ENCODE measurements at regions not wholly inside any gene's neighbourhood (a gene's known extent, or its start where the extent isn't known, plus 50 kb on each side); places are given as distances from the start of the nearest gene placed in this dataset.

DNA sequence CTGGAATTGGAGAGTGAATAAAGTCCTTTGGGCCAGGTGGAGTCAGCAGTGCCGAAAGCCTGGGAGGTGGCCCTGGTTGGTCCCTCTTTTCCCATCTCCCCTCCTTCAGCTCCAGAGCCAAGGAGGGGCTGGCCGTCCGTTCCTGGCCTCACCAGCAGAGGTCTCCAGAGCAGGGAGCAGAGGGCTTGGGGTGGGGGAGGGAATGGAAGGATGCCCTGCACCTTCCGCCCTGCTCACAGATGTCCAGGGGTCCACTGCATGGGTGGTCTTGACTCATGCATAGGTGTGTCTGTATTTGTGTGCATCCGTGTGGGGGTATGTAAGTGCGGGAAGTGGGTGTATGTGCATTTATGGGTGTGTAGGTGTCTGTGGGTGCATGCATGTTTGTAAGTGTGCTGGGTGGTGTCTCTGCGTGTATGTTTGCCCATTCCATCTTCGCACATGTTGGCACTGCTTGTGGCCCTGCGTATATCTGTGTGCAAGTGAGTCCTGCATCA lies 201.8 kb downstream of the ZFP36L2 start:
- DNase-seq (ENCODE audit: low read depth in 2 of 3, low spot score in 2 of 3): peak in 2 of 3 donors; percentile 53 to 55

DNA sequence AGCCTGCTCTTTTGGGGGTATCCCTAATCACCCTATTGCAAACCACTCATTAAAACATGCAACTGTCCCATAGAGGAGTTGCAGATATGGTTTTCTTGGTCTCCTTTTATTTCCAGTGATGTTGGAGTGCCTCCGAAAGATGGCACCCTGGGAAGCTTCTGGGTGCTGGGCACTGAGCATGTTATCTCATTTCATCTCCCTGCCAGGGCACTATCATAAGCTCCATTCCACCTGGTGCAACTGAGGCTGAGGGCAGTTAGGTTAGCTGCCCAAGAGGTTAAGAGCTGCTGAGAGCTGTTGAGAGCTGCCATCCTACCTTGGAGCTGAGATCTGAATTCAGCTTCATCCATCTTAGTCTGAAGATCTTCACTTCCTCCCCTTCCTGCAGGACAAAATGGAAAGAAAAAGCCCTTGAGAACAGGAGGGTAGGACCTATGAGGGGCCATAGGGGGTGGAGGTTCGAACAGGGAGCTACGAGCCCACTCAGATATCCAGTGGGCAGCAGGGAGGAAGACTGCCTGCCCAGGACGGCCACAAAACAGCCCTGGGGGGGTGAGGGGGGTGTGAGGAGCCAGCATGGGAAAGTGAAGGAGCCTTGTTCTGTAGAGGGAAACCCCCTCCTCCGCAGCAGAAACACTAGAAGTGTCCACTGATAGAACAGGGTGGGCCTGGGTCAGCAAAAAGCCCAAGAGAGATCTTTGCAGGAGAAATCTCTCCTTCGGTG lies 202.5 kb downstream of the ZFP36L2 start:
- DNase-seq (ENCODE audit: low read depth in 2 of 3, low spot score in 2 of 3): no peak

DNA sequence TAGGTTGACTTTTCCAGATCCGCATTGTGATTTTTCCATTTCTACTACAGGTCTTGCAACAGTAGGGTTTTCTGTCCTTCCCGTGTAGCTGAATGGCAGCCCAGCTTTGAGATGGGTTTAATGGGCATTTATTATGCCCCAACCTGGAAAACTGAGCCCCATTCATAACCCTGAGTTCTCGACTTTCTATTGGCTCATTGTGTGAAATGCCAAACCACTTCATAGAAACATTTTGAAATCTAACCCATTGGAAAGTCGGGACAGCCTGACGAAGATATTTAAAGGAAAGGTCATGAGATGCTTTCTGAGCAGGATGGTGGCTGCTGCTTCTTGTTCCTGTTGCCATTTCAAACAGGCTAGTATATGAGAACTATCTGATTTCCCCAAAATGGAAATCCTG lies 203.5 kb downstream of the ZFP36L2 start:
- no peak for DNase-seq (ENCODE audit: low read depth in 2 of 3, low spot score in 2 of 3)

DNA sequence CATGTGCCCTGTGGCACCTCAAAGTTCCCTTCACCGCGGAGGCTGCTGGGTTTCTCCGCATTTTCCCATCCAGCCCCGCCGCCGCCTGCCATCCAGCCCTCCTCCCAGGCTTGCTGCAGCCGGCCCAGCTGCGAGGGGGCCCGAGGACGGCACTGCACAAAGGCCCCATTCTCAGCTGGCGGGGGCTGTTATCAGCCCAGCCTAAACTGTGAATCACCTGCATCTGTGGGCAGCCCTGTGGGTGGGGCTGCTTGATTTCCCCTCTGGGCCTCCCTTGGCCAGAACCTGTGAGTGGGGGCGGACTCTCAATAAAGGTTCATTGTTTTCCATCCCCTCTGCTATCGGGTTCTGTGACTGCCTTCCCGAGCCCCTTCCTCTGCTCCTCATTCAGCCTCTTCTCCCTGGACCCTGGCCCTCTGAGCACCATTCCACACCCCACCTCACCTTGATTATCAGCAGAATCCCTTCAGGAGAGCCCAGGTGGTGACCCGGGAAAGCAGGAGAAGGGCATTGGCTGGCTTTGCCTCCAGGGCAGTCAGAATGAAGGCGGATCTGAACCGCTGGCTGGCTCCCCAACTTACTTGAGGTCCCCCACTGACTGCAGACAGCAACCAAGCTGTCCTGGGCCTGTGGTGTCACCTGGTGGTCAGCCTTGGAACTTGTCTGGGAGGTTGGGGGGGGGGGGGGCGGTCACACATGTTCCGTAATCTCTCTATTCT lies 204.5 kb downstream of the ZFP36L2 start:
- DNase-seq (ENCODE audit: low read depth in 2 of 3, low spot score in 2 of 3): no peak

DNA sequence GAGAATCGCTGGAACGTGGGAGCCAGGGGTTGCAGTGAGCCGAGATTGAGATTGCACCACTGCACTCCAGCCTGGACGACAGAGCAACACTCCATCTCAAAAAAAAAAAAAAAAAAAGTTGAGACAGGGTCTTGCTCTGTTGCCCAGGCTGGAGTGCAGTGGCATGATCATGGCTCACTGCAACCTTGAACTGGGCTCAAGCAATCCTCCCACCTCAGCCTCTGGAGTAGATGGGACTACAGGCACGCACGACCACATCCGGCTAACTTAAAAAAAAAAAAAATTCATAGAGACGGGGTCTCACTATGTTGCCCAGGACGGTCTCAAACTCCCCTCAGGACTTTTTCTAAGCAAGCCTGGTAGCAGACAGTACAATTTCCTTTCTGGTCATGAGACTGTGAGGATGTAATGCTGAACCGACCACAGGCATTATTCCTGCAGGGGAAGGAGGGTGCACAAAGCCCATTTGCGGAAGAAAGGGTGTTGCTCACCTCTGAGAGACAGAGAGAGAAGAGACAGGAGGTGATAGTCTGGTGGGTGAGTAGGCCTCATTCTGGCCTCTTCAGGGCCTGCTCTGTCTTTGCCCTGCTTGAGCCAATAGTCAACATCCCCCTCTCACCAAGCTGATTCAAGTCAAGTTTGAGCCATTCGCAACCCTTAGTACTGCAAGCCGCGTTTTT lies 205.3 kb downstream of the ZFP36L2 start:
- no peak for DNase-seq (ENCODE audit: low read depth in 2 of 3, low spot score in 2 of 3)

DNA sequence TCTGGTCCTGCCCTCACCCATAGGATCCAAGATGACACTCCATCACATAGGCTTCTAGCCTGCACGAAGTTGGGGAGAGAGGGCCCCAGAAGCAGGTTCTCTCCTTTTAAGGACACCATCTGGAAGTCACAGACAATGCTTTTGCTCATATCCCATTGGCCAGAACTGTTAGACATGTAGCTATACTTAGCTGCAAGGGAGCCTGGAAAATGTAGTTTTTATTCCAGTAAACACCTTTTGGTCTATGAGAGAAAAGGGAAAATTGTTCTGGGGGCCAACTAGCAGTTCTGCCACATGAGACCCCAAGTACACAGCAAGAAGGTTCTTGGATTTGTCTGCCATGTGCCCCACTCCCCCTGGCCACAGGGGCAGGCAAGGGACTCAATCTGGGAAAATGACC lies 206.1 kb downstream of the ZFP36L2 start:
- DNase-seq (ENCODE audit: low read depth in 2 of 3, low spot score in 2 of 3): no peak

DNA sequence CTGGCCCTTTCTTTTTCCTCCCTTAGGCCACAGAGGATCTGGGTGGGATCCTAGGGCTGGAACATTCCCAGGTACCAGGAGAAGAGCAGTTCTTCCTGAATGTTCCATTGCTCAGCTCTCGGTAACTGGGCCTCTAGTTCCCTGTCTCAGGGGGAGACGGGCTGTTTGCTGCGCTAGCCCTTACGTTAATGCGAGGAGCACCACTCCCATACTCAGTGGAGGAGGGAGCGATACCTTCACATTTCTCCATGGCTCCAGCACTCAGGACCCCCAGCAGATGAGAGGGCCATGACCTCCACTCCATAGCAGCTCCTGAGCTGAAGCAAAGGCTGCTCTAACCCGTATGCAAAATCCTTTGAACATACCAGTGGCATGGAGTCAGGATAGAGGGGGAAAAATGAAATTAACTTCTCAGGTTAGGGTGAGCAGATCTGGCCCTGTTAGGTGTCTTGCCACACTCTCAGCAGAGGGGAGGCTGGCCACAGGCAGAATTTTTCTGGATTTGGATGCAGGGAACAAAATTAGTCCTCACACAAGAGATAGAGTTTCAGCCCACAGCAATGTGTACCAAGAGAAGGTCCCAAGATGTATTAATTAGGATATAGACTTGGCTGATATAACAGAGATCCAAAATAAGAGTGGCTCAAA lies 206.7 kb downstream of the ZFP36L2 start:
- DNase-seq (ENCODE audit: low read depth in 2 of 3, low spot score in 2 of 3): no peak

DNA sequence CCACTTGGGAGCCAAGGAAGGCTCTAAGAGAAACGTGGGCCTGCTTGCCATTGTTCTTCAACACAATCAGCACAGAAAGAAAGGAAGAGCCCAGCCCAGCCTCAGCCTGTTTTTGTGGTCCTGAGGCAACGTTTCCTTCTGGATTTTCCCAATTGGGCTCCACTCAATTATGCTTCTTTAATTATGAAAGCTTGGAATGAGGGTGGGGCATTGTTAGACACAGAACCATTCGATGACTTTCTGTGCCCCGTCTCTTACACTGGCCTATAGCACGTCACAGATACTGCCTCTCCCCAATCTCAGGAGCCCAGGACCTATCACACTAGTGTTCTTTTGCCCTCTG lies 207.4 kb downstream of the ZFP36L2 start:
- DNase-seq (ENCODE audit: low read depth in 2 of 3, low spot score in 2 of 3): no peak

DNA sequence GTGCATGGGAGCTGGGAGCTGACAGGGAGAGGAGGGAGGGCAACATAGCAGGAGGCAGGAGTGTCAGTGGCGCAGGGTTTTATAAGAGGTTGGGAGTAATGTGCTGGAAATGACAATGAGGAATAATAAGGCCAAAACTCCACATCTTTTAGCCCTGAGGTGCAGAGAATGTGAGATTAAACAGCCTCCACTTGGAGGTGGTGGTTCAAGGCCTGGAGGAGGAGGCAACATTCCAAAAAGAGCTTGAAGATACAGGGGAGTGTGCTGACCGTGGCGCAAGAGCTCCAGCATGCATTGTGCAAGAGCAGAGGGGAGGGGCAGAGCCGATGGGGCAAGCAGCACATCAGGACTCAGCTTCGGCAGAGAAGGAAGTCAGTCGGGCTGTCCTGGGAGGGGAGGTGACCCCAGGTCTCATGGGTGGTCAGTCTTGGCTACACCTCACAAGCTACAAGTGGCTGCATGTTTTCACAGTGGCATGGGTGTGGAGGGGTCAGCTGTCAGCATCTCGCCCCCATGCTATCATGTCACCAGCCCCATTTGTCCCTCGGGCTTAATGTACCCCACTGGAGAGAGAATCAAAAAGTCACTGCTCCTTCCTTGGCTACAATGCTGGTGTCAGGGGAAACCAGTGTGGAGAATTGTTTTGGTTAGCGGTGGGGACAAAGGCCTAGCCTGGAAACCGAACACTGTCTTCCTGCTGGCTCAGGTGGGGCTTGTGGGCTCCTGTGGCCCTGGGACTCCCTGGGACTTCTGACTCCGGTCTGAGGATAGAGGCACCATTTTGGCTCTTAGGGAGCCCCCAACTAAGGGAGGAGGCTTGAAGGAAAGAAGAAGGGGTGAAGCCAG lies 208.0 kb downstream of the ZFP36L2 start:
- DNase-seq (ENCODE audit: low read depth in 2 of 3, low spot score in 2 of 3): no peak

DNA sequence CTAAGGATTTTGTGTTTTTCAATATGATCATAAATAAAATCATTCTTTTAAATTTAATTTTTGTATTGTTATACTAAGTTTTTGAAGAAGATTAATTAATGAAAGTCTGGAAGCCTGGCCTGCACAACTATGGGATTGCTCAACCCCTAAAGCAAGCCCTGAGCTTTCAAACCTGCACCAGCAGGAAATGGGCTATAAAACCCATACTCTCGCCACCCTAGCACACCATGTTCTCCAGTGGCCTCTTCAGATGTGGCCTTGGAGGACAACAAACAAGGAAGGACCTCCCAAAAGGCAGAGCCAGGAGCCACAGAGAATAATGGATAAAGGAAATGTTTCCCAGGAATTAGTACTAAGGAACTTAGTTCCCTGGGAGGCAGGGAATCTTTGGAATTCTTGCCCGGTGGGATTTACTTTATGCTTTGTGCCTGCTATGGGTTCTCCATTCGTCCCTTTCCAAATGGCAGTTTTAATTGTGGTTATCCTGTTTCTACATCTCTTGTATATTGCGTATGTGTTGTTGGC lies 212.5 kb downstream of the ZFP36L2 start:
- DNase-seq (ENCODE audit: low read depth in 2 of 3, low spot score in 2 of 3): no peak

DNA sequence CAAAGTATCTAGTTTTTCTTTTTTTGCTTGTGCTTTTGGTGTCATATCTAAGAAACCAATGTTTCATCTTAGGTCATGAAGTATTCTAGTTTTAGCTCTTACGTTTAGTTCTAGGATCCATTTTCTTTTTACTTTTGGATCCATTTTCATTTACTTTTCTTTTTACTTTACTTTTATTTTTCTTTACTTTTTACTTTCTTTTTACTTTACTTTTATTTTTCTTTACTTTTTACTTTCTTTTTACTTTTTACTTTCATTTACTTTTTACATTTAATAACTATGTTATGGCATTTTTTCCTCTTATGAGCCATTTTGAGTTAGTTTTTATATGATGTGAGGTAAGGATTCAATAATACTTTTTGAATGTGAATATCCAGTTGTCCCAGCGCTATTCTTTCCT lies 213.4 kb downstream of the ZFP36L2 start:
- no peak for DNase-seq (ENCODE audit: low read depth in 2 of 3, low spot score in 2 of 3)

DNA sequence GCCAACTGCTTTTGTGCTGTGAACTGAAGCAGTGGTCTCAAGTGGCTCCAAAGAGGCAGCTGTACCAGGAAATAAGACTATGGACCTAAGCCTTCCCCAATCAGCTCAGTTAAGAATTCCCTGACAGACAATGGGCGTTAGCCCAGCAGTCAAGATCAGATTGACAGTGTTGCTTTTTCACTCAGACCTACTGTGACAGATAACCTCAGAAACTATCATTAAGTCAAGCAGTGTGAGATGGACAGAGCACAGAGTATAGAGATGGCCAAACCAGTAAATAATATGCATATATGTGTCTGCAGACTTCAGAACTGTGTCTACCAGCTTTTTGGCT lies 215.3 kb downstream of the ZFP36L2 start:
- no peak for DNase-seq (ENCODE audit: low read depth in 2 of 3, low spot score in 2 of 3)

DNA sequence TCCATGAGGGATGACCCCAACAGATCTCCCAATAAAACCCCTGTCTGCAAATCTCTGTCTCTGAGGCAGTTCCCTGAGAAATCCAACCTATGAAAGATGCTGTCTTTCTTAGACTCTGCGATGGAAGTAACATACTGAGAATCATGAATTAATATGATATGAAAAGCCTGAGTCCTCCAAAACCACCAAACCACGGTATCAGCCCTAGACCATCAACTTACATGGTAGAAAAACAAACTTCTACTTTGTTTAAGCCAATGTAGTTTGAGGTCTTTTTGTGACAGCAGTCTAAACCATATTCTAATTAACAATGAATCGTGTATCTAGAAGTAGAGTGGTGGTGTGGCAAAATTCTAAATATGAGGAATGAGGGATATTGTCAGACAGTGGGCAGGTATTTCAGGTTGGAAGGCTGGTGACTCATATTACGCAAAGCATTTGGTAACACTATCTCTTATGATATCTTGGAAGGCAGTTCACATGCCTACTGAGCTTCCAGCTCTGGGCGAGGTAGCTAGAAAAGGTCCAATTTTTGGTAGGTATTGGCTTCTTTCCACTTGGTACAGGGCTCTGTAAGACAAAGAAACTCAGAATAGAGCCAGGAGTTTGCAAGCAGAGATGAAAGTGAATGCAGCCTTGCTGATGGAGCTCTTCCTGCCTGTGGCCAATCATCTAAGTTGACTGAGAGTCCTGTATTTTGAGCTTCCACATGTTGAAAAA lies 215.8 kb downstream of the ZFP36L2 start:
- DNase-seq (ENCODE audit: low read depth in 2 of 3, low spot score in 2 of 3): peak in 1 of 3 donors; percentile 23

DNA sequence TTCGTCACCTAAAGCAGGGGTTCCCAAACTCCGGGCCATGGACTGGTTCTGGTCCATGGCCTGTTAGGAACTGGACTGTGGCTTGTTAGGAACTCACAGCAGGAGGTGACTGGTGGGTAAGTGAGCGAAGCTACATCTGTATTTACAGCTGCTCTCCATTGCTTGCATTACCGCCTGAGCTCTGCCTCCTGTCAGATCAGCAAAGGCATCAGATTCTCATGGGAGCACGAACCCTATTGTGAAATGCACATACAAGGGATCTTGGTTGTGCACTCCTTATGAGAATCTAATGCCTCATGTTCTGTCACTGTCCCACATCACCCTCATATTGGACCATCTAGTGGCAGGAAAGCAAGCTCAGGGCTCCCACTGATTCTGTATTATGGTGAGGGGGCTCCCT lies 217.0 kb downstream of the ZFP36L2 start:
- no peak for DNase-seq (ENCODE audit: low read depth in 2 of 3, low spot score in 2 of 3)

DNA sequence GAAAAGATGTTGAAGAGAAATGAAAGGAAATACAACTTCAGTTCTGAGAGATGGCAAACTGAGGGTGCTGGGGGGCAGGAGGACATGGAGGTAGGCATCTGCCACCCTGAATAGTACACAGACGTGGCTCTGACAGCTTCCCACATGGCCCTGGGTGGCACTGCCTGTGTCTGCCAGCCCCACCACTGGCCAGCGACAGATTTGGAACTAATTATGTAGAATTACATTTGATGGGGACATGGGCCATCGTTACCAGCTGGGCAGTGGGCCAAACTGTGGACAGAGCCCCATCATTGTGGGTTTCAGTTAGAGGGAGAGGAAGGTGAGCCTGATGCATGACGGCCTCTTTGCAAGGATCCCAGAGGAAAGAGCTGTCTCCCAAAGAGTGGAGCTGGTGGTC lies 216.0 kb upstream of the HAAO start:
- no peak for DNase-seq (ENCODE audit: low read depth in 2 of 3, low spot score in 2 of 3)

DNA sequence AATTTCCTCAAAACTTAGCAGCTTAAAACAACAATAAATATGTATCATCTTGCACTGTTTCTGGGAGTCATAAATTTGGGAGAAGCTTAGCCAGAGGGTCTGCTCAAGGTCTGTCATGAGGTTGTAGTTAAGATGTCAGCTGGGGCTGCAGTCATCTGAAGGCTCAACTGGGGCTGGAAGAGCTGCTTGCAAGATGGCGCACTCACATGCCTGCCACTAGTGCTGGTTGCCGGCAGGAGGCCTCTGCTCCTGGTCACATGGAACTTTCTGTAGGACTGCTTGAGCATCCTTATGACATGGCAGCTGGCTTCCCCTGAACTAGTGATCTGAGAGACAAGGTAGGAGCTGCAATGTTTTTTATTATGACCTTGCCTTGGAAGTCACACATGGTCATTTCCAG lies 215.5 kb upstream of the HAAO start:
- no peak for DNase-seq (ENCODE audit: low read depth in 2 of 3, low spot score in 2 of 3)

DNA sequence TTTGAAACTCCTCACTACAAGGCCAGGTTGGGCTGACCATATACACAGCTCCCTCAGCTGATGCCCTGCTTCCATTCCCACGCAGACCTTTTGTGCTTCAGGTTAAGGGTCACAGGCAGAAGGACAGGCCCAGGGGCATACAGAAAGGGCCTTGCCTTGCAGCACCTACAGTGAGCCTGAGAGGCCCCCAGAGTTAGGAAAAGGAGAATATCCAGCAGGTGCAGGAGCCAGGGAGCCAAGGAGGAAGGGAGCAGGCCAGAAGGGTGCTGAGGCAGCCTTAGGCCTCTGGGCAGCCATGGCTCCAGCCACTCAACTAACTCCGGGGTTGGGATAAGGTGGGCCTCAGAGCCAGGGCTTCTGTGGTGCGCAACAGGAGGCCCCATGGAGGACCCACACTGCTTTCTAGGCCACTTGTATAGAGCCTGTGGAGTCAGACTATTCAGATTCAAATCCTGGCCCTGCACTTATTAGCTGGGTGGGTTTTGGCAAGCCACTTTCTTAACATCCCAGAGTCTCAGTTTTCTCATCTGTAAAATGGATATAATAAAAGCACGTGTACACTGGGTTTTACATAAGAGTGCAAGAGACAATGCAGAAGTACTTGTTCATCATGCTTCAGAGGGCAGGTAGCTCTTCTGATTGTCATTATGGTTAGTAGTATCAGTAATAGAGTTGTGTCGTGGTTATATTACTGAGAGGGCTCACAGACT lies 214.6 kb upstream of the HAAO start:
- no peak for DNase-seq (ENCODE audit: low read depth in 2 of 3, low spot score in 2 of 3)

DNA sequence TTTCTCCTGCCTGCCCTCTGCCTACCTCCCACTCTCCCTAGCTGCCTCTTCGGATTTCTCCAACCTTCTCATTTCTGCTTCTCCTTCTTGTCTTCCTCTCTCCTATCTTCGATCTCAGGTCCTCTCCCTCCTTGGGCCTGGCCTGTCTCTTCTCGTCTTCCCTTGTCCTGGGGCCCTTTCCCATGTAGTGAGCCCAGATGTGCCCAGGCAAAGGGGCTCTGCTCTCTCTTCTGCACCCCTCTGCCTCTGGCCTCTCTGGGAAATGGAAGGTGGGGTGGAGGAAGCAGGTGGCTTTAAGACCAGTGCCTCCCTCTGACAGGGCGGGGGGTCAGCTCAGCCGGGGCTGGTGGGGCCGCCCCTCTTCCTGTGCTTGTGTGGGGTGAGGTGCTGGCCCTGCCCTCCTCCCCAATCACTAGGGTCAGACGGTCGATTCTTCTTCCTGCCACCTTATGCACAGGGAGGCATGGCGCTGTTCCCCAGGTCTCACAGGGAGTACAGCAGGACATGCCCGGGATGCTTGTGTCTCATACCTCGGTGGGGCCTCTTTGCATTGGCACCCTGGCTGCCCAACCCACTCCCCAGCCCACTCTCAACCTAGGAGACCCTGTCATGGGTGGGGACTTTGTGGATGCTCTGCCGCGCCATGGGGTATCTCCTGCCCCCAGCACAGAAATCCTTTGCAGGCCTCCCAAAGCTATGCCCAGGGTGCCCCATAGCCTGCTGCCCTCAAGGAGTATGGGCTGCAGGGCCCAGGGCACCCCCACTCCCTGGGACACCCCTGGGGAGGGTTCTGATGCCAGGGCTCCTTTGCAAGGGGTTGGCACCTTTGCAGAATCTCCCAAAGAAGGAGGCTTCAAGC lies 213.8 kb upstream of the HAAO start:
- DNase-seq (ENCODE audit: low read depth in 2 of 3, low spot score in 2 of 3): peak in 1 of 3 donors; percentile 31

Measured in hematopoietic multipotent progenitor cell (in vitro differentiated cells).